GM23248 (cell line): ENCODE measurements at regions not wholly inside any gene's neighbourhood (a gene's known extent, or its start where the extent isn't known, plus 50 kb on each side); places are given as distances from the start of the nearest gene placed in this dataset.

Experiments
- DNase-seq: peaks from one replicate; pipeline ENCODE4 v3.0.0-alpha.2; 2015
- H2AFZ ChIP-seq: fragments of 200-600 bp; sonication (generic); 2 replicates; pipeline ENCODE4 v1.6.1; 2016; ENCODE audit warnings: antibody characterized with exemption
- H3F3A ChIP-seq: fragments of 200-600 bp; sonication (generic); 2 replicates; pipeline ENCODE4 v1.6.1; 2016; ENCODE audit warnings: mild to moderate bottlenecking, antibody characterized with exemption, mixed run types; ENCODE audit not compliant: insufficient read depth
- H3K27ac ChIP-seq: fragments of 200-600 bp; sonication (generic); 2 replicates; pipeline ENCODE4 v1.5.1; 2016; ENCODE audit warnings: mild to moderate bottlenecking
- H3K27me3 ChIP-seq: fragments of 200-600 bp; sonication (generic); replicated peaks from 2 replicates; pipeline ENCODE4 v1.6.1; 2016; ENCODE audit warnings: mild to moderate bottlenecking; ENCODE audit not compliant: insufficient read depth
- H3K36me3 ChIP-seq: fragments of 200-600 bp; sonication (generic); 2 replicates; pipeline ENCODE4 v1.6.1; 2016; ENCODE audit warnings: low read depth, mild to moderate bottlenecking
- H3K4me1 ChIP-seq: fragments of 200-600 bp; sonication (generic); 2 replicates; pipeline ENCODE4 v1.6.1; 2016; ENCODE audit warnings: mild to moderate bottlenecking; ENCODE audit not compliant: insufficient read depth
- H3K4me2 ChIP-seq: fragments of 200-600 bp; sonication (generic); one replicate; pipeline ENCODE4 v1.6.1; 2016; ENCODE audit warnings: mild to moderate bottlenecking; ENCODE audit not compliant: unreplicated experiment
- H3K4me3 ChIP-seq: fragments of 200-600 bp; sonication (generic); 2 replicates; pipeline ENCODE4 v1.5.1; 2016; ENCODE audit warnings: mild to moderate bottlenecking
- H3K79me2 ChIP-seq: fragments of 200-600 bp; sonication (generic); 2 replicates; pipeline ENCODE4 v1.6.1; 2016; ENCODE audit warnings: mild to moderate bottlenecking; ENCODE audit not compliant: insufficient read depth
- H3K9ac ChIP-seq: fragments of 200-600 bp; sonication (generic); 2 replicates; pipeline ENCODE4 v1.6.1; 2016; ENCODE audit warnings: mild to moderate bottlenecking
- H3K9me2 ChIP-seq: fragments of 200-600 bp; sonication (generic); 2 replicates; pipeline ENCODE4 v1.6.1; 2016; ENCODE audit warnings: mixed run types, mild to moderate bottlenecking, moderate library complexity; ENCODE audit not compliant: insufficient read depth
- H3K9me3 ChIP-seq: fragments of 200-600 bp; sonication (generic); one replicate; pipeline ENCODE4 v1.6.1; 2017; ENCODE audit warnings: low read depth
- H4K20me1 ChIP-seq: fragments of 200-600 bp; sonication (generic); 2 replicates; pipeline ENCODE4 v1.6.0; 2016; ENCODE audit not compliant: insufficient read depth
- EZH2 ChIP-seq: fragments of 200-600 bp; sonication (generic); IDR thresholded peaks from 2 replicates; pipeline ENCODE4 v1.6.1; 2018; ENCODE audit warnings: antibody characterized with exemption, mild to moderate bottlenecking; ENCODE audit not compliant: insufficient read depth, poor library complexity, severe bottlenecking
- EZH2phosphoT487 ChIP-seq: fragments of 200-600 bp; sonication (generic); IDR thresholded peaks from 2 replicates; pipeline ENCODE4 v1.6.1; 2018; ENCODE audit warnings: antibody characterized with exemption, moderate library complexity, mild to moderate bottlenecking, low read depth; ENCODE audit not compliant: insufficient read depth
- whole genome bisulfite sequencing, 2 experiments: methylation state at CpG; one replicate each; pipeline ENCODE4 v1.1.6; 2015 to 2017; ENCODE audit warnings: low lambda C conversion rate in 2 of 2, low coverage in 1 of 2; ENCODE audit errors: missing lambda C conversion rate in 2 of 2; 5-methylcytosine and 5-hydroxymethylcytosine counted together
- in situ Hi-C: fragments of 300-500 bp; cut with MboI; formaldehyde crosslinking; loops from 2 replicates; pipeline ENCODE4 v1.15.0; 2020

- WGBS, 2 experiments: 98 to 100% methylated on average over 3 of the region's 3 CpGs
- in situ Hi-C loops: no loop called here
- TF ChIP-seq EZH2: no peak
- no peak for TF ChIP-seq EZH2phosphoT487
These were observed 493.4 kb downstream of the OTOL1 start for GRCh38 chr3:161990036-161990435.

GRCh38 chr3:161991901-161992540 is 495.4 kb downstream of the OTOL1 start:
- peak; percentile 10 for DNase-seq
- peak overlapping the region; percentile 69 for H2AFZ ChIP-seq
- peaks cover 10% of the 10 kb centered on the region; the same call in 1 of the 2 replicates for H3K4me1 ChIP-seq
- no peak overlapping the region for H3K27ac ChIP-seq
- H3F3A ChIP-seq: peaks cover 16% of the 10 kb centered on the region; the same call in 1 of the 2 replicates
- in situ Hi-C loops: no loop called here
- H3K9me3 ChIP-seq: no peaks in the 10 kb centered on the region
- H3K4me3 ChIP-seq: no peak overlapping the region
- TF ChIP-seq EZH2 (no peak), EZH2phosphoT487 (no peak)
- no peaks in the 10 kb centered on the region for H4K20me1 ChIP-seq
- H3K36me3 ChIP-seq: no peaks in the 10 kb centered on the region
- H3K27me3 ChIP-seq: no peaks in the 10 kb centered on the region
- H3K9ac ChIP-seq: no peak overlapping the region
- H3K4me2 ChIP-seq: no peak overlapping the region
- WGBS, 2 experiments: 84 to 86% methylated on average over 4 of the region's 4 CpGs
- H3K79me2 ChIP-seq: no peaks in the 10 kb centered on the region
- no peaks in the 10 kb centered on the region for H3K9me2 ChIP-seq

More at GRCh38 chr3:161990036-161990435, 493.4 kb downstream of the OTOL1 start:
- Histone ChIP-seq H3F3A (peaks cover 16% of the 10 kb centered on the region; the same call in 1 of the 2 replicates), H3K9ac (no peak overlapping the region), H3K36me3 (no peaks in the 10 kb centered on the region), H3K4me3 (no peak overlapping the region), H3K4me2 (no peak overlapping the region), H3K9me2 (no peaks in the 10 kb centered on the region), H2AFZ (no peak overlapping the region), H3K27me3 (no peaks in the 10 kb centered on the region), H4K20me1 (no peaks in the 10 kb centered on the region), H3K4me1 (peaks cover 10% of the 10 kb centered on the region; the same call in 1 of the 2 replicates), H3K79me2 (no peaks in the 10 kb centered on the region), H3K27ac (no peak overlapping the region), H3K9me3 (no peaks in the 10 kb centered on the region)
- DNase-seq: no peak

- H4K20me1 ChIP-seq: no peaks in the 10 kb centered on the region
- H3F3A ChIP-seq: no peaks in the 10 kb centered on the region
- H3K4me2 ChIP-seq: no peak overlapping the region
- H3K4me3 ChIP-seq: no peak overlapping the region
- no peaks in the 10 kb centered on the region for H3K36me3 ChIP-seq
- in situ Hi-C loops: no loop called here
- H3K9ac ChIP-seq: no peak overlapping the region
- H3K9me2 ChIP-seq: no peaks in the 10 kb centered on the region
- no peaks in the 10 kb centered on the region for H3K9me3 ChIP-seq
- no peaks in the 10 kb centered on the region for H3K4me1 ChIP-seq
- no peaks in the 10 kb centered on the region for H3K79me2 ChIP-seq
- TF ChIP-seq EZH2 (no peak), EZH2phosphoT487 (no peak)
- H3K27me3 ChIP-seq: no peaks in the 10 kb centered on the region
- H2AFZ ChIP-seq: no peak overlapping the region
- WGBS, 2 experiments: 58 to 65% methylated on average over 2 of the region's 2 CpGs
- no peak overlapping the region for H3K27ac ChIP-seq
- DNase-seq: no peak
These were observed 503.2 kb downstream of the OTOL1 start for GRCh38 chr3:161999846-162000245.

- Histone ChIP-seq H3K4me2 (no peak overlapping the region), H3K4me1 (peaks cover 7% of the 10 kb centered on the region; the same call in 1 of the 2 replicates), H2AFZ (no peak overlapping the region), H3K36me3 (no peaks in the 10 kb centered on the region), H3K4me3 (no peak overlapping the region), H3F3A (peaks cover 17% of the 10 kb centered on the region; the same call in 1 of the 2 replicates), H3K9me3 (no peaks in the 10 kb centered on the region), H3K9ac (no peak overlapping the region), H4K20me1 (no peaks in the 10 kb centered on the region), H3K79me2 (no peaks in the 10 kb centered on the region), H3K9me2 (no peaks in the 10 kb centered on the region), H3K27me3 (no peaks in the 10 kb centered on the region), H3K27ac (no peak overlapping the region)
- WGBS, 2 experiments: 6 to 12% methylated on average over 2 of the region's 2 CpGs
- in situ Hi-C loops: no loop called here
- peak; percentile 36 for DNase-seq
- TF ChIP-seq EZH2: no peak
These were observed 511.1 kb downstream of the OTOL1 start for GRCh38 chr3:162007722-162008121.
